ENCODE measurements at regions not wholly inside any gene's neighbourhood (a gene's known extent, or its start where the extent isn't known, plus 50 kb on each side); places are given as distances from the start of the nearest gene placed in this dataset.

- H3K27ac ChIP-seq, result no peak overlapping the region
- TF ChIP-seq CTCF (conservative IDR thresholded peaks at IDR 0.05), result no peak
Observed at GRCh38 chr22:48603621-48604320, 1223.9 kb downstream of the BRD1 start.

GRCh38 chr22:48602805-48603518, 1224.7 kb downstream of the BRD1 start:
- no peak overlapping the region for H3K27ac ChIP-seq
- TF ChIP-seq CTCF (conservative IDR thresholded peaks at IDR 0.05), result no peak

DNA sequence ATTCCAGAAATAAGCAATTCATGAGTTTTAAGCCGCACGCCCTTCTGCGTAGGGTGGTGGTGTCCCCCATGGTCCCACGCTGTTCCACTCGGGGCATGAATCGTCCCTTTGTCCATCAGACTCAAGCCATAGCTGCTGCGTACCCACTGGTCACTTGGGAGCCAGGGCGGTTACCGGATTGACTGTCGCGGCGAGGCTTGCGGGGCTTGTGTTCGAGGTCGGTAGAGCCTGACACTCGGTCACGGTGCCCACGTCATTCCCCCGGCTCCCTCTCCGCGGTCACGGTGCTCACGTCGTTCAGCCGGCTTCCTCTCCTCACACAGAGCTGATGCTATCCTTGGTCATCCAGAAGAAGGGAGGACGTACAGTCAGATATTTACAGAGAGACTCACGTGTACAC, 1227.0 kb downstream of the BRD1 start:
- no peak overlapping the region for H3K27ac ChIP-seq
- no peak for TF ChIP-seq CTCF (conservative IDR thresholded peaks at IDR 0.05)

GRCh38 chr22:48600171-48600570, 1227.5 kb downstream of the BRD1 start:
- TF ChIP-seq CTCF (conservative IDR thresholded peaks at IDR 0.05), result no peak
- no peak overlapping the region for H3K27ac ChIP-seq

- no peak overlapping the region for H3K27ac ChIP-seq
- TF ChIP-seq CTCF (conservative IDR thresholded peaks at IDR 0.05), result no peak
Observed at GRCh38 chr22:48599346-48599745, 1228.3 kb downstream of the BRD1 start.

GRCh38 chr22:48596111-48596850, 1231.4 kb downstream of the BRD1 start:
- TF ChIP-seq CTCF (conservative IDR thresholded peaks at IDR 0.05), result no peak

GRCh38 chr22:48595511-48595905, 1232.2 kb downstream of the BRD1 start:
- no peak for TF ChIP-seq CTCF (conservative IDR thresholded peaks at IDR 0.05)
- H3K27ac ChIP-seq, result no peak overlapping the region

More at GRCh38 chr22:48596111-48596850, 1231.4 kb downstream of the BRD1 start:
- H3K27ac ChIP-seq, result no peak overlapping the region

All from VCaP (cell line).